H1 (cell line): ENCODE measurements at regions not wholly inside any gene's neighbourhood (a gene's known extent, or its start where the extent isn't known, plus 50 kb on each side); places are given as distances from the start of the nearest gene placed in this dataset.

Source experiments
- CTCF ChIA-PET: fragments of 300-600 bp; sonication (Branson Sonifier 250); formaldehyde crosslinking; loops from one replicate; lab custom pipeline; 2021; ENCODE audit not compliant: partially characterized antibody; lab: Charles Lee
- POLR2A ChIA-PET: fragments of 300-600 bp; sonication (Branson Sonifier 250); formaldehyde crosslinking; loops from one replicate; lab custom pipeline; 2021; ENCODE audit warnings: inconsistent platforms; ENCODE audit not compliant: partially characterized antibody; lab: Charles Lee
- DNase-seq, 2 experiments: peaks; one replicate each; pipeline versions ENCODE4 v3.0.0 to v3.0.0-alpha.2; 2010 to 2022; ENCODE audit warnings: low spot score in 2 of 2, low read depth in 1 of 2, mixed read lengths in 1 of 2
- FAIRE-seq: peaks from 2 replicates; lab custom pipeline; 2011; peaks lifted over from hg19 to GRCh38; lab: Jason Lieb, UNC
- H2AFZ ChIP-seq: 2 replicates; pipeline ENCODE4 v1.8.1; 2012; ENCODE audit warnings: low read length, inconsistent platforms
- H2AK5ac ChIP-seq: 2 replicates; pipeline ENCODE4 v1.6.1; 2013; ENCODE audit warnings: low read depth, low read length
- H2BK120ac ChIP-seq: replicated peaks from 2 replicates; pipeline ENCODE3; 2013; ENCODE audit warnings: low read depth, low read length, inconsistent platforms
- H2BK12ac ChIP-seq: 2 replicates; pipeline ENCODE4 v1.6.1; 2013; ENCODE audit warnings: low read depth, low read length
- H2BK15ac ChIP-seq: 2 replicates; pipeline ENCODE4 v1.6.1; 2013; ENCODE audit warnings: low read length
- H2BK20ac ChIP-seq: 2 replicates; pipeline ENCODE4 v1.6.1; 2013; ENCODE audit warnings: low read length
- H2BK5ac ChIP-seq: 2 replicates; pipeline ENCODE4 v1.6.1; 2013; ENCODE audit warnings: low read depth, low read length
- H3K14ac ChIP-seq: 2 replicates; pipeline ENCODE4 v1.6.1; 2013; ENCODE audit warnings: inconsistent platforms; ENCODE audit not compliant: insufficient read length
- H3K18ac ChIP-seq: 2 replicates; pipeline ENCODE4 v1.6.1; 2013; ENCODE audit warnings: low read length; ENCODE audit errors: extremely low read depth
- H3K23ac ChIP-seq: 2 replicates; pipeline ENCODE4 v1.6.1; 2013; ENCODE audit warnings: inconsistent platforms; ENCODE audit not compliant: insufficient read length
- H3K23me2 ChIP-seq: 2 replicates; pipeline ENCODE4 v1.6.1; 2013; ENCODE audit warnings: low read depth, low read length
- H3K27ac ChIP-seq: 2 replicates; pipeline ENCODE4 v1.6.1; 2011; ENCODE audit warnings: low read depth, low read length, inconsistent platforms
- H3K27me3 ChIP-seq, 4 experiments: replicated peaks in 1 of 4; 1 replicate in 1 of 4; 2 replicates in 3 of 4; pipeline versions ENCODE4 v1.6.1 to v1.8.1; 2011 to 2013; ENCODE audit warnings: low read length in 3 of 4, mild to moderate bottlenecking in 3 of 4, inconsistent platforms in 2 of 4, mixed read lengths in 2 of 4, moderate library complexity in 1 of 4; ENCODE audit not compliant: control insufficient read depth in 3 of 4, insufficient read depth in 3 of 4; ENCODE audit errors: extremely low read depth in 1 of 4
- H3K36me3 ChIP-seq, 4 experiments: 2 replicates each; pipeline versions ENCODE4 v1.6.1 to v1.8.1; 2011 to 2013; ENCODE audit warnings: mild to moderate bottlenecking in 4 of 4, low read length in 3 of 4, moderate library complexity in 2 of 4, control low read depth in 1 of 4, inconsistent platforms in 1 of 4; ENCODE audit not compliant: insufficient read depth in 4 of 4, control insufficient read depth in 2 of 4
- H3K4ac ChIP-seq: replicated peaks from 2 replicates; pipeline ENCODE3; 2013; ENCODE audit warnings: low read length, low read depth, mixed read lengths, inconsistent platforms; ENCODE audit not compliant: insufficient read length
- H3K4me1 ChIP-seq, 4 experiments: replicated peaks in 1 of 4; 1 replicate in 1 of 4; 2 replicates in 3 of 4; pipeline versions ENCODE4 v1.6.1 to v1.8.1; 2011 to 2013; ENCODE audit warnings: low read length in 3 of 4, inconsistent platforms in 2 of 4, mixed read lengths in 1 of 4; ENCODE audit not compliant: insufficient read depth in 4 of 4, control insufficient read depth in 3 of 4
- H3K4me2 ChIP-seq, 2 experiments: 2 replicates each; pipeline versions ENCODE4 v1.6.1 to v1.8.1; 2011 to 2013; ENCODE audit warnings: low read depth in 2 of 2, low read length in 2 of 2, control low read depth in 1 of 2, inconsistent platforms in 1 of 2, mild to moderate bottlenecking in 1 of 2; ENCODE audit not compliant: insufficient read depth in 1 of 2
- H3K4me3 ChIP-seq, 4 experiments: fragments of 200-600, 300-600 bp in 1 of 4; sonication (generic), shearing (Covaris generic), sonication (Bioruptor Twin) in 1 of 4; 2 replicates each; pipeline versions ENCODE4 v1.5.1 to v1.8.1; 2011 to 2016; ENCODE audit warnings: low read length in 4 of 4, low read depth in 3 of 4, control low read depth in 2 of 4, inconsistent platforms in 2 of 4, mild to moderate bottlenecking in 2 of 4, mixed read lengths in 1 of 4, moderate library complexity in 1 of 4; ENCODE audit not compliant: insufficient read depth in 2 of 4; ENCODE audit errors: extremely low read depth in 1 of 4
- H3K56ac ChIP-seq: replicated peaks from 2 replicates; pipeline ENCODE3; 2013; ENCODE audit warnings: low read depth, mild to moderate bottlenecking, mixed read lengths, low read length, inconsistent platforms; ENCODE audit not compliant: insufficient read length
- H3K79me1 ChIP-seq: 2 replicates; pipeline ENCODE4 v1.6.1; 2013; ENCODE audit warnings: low read depth, low read length, control low read depth
- H3K79me2 ChIP-seq, 2 experiments: 2 replicates each; pipeline versions ENCODE4 v1.6.1 to v1.8.1; 2012 to 2013; ENCODE audit warnings: low read length in 2 of 2, mild to moderate bottlenecking in 2 of 2, inconsistent platforms in 1 of 2; ENCODE audit not compliant: insufficient read depth in 2 of 2, control insufficient read depth in 1 of 2
- H3K9ac ChIP-seq, 4 experiments: replicated peaks in 1 of 4; 1 replicate in 1 of 4; 2 replicates in 3 of 4; pipeline versions ENCODE4 v1.6.1 to v1.8.1; 2011 to 2013; ENCODE audit warnings: low read depth in 3 of 4, low read length in 3 of 4, control low read depth in 2 of 4, mild to moderate bottlenecking in 2 of 4, moderate library complexity in 2 of 4, inconsistent platforms in 1 of 4; ENCODE audit errors: extremely low read depth in 1 of 4
- H3K9me3 ChIP-seq, 2 experiments: 2 replicates each; pipeline versions ENCODE4 v1.6.1 to v1.8.1; 2012 to 2013; ENCODE audit warnings: mild to moderate bottlenecking in 2 of 2, moderate library complexity in 2 of 2, control low read depth in 1 of 2, inconsistent platforms in 1 of 2, low read depth in 1 of 2, low read length in 1 of 2, mixed read lengths in 1 of 2; ENCODE audit not compliant: insufficient read depth in 2 of 2
- H4K20me1 ChIP-seq, 2 experiments: replicated peaks in 1 of 2; 2 replicates each; pipeline versions ENCODE3 to v1.8.1; 2011 to 2013; ENCODE audit warnings: inconsistent platforms in 2 of 2, low read length in 2 of 2, mild to moderate bottlenecking in 1 of 2; ENCODE audit not compliant: insufficient read depth in 2 of 2, control insufficient read depth in 1 of 2
- H4K5ac ChIP-seq: 2 replicates; pipeline ENCODE4 v1.6.1; 2013; ENCODE audit warnings: low read length, low read depth, mixed read lengths, inconsistent platforms; ENCODE audit not compliant: insufficient read length
- H4K8ac ChIP-seq: 2 replicates; pipeline ENCODE4 v1.8.0; 2013; ENCODE audit warnings: mild to moderate bottlenecking, moderate library complexity, low read length, inconsistent platforms; ENCODE audit not compliant: insufficient read depth; ENCODE audit errors: extremely low read depth
- H4K91ac ChIP-seq: replicated peaks from 2 replicates; pipeline ENCODE3; 2013; ENCODE audit warnings: low read length, mixed read lengths, inconsistent platforms; ENCODE audit not compliant: insufficient read length
- ATF3 ChIP-seq: IDR thresholded peaks from 2 replicates; pipeline ENCODE4 v1.6.1; 2011; ENCODE audit warnings: low read depth, mild to moderate bottlenecking, low read length; ENCODE audit not compliant: insufficient read depth
- BACH1 ChIP-seq: IDR thresholded peaks from 2 replicates; pipeline ENCODE4 v1.6.1; 2012; ENCODE audit warnings: low read length, improper control_type of control experiment
- CEBPB ChIP-seq: IDR thresholded peaks from 2 replicates; pipeline ENCODE4 v1.6.1; 2012; ENCODE audit warnings: low read depth, low read length
- CHD1 ChIP-seq: IDR thresholded peaks from 2 replicates; pipeline ENCODE4 v1.6.1; 2012; ENCODE audit warnings: low read depth, low read length, improper control_type of control experiment
- EZH2 ChIP-seq: fragments of 200-600 bp; sonication (generic); IDR thresholded peaks from 2 replicates; pipeline ENCODE4 v1.7.1; 2012; ENCODE audit warnings: low read depth, mild to moderate bottlenecking, moderate library complexity, low read length, inconsistent platforms; ENCODE audit not compliant: severe bottlenecking
- GABPA ChIP-seq: IDR thresholded peaks from 2 replicates; pipeline ENCODE4 v1.6.1; 2011; ENCODE audit warnings: mild to moderate bottlenecking, low read length, moderate library complexity, borderline replicate concordance; ENCODE audit not compliant: insufficient read depth
- GTF2F1 ChIP-seq: IDR thresholded peaks from 2 replicates; pipeline ENCODE4 v1.6.1; 2012; ENCODE audit warnings: low read depth, low read length, improper control_type of control experiment, borderline replicate concordance
- KDM1A ChIP-seq: fragments of 200-600, 300-600 bp; sonication (generic); IDR thresholded peaks from 2 replicates; pipeline ENCODE4 v1.7.1; 2016; ENCODE audit warnings: mild to moderate bottlenecking, low read length, borderline replicate concordance
- RNF2 ChIP-seq: fragments of 200-900, 300-1000 bp; sonication (generic); IDR thresholded peaks from 2 replicates; pipeline ENCODE4 v1.7.1; 2016; ENCODE audit warnings: borderline replicate concordance, low read depth, mild to moderate bottlenecking, antibody characterized with exemption, low read length; ENCODE audit not compliant: poor library complexity, severe bottlenecking; ENCODE audit errors: missing control alignments
- SIN3A ChIP-seq, 2 experiments: IDR thresholded peaks in 1 of 2; conservative IDR thresholded peaks in 1 of 2; 2 replicates each; pipeline ENCODE4 v1.6.1; 2011 to 2012; ENCODE audit warnings: low read length in 2 of 2, improper control_type of control experiment in 1 of 2, low read depth in 1 of 2, mild to moderate bottlenecking in 1 of 2
- SP4 ChIP-seq: IDR thresholded peaks from 2 replicates; pipeline ENCODE4 v1.6.1; 2012; ENCODE audit warnings: low read length, inconsistent platforms
- TBP ChIP-seq: IDR thresholded peaks from 2 replicates; pipeline ENCODE4 v1.6.1; 2011; ENCODE audit warnings: low read depth, low read length, improper control_type of control experiment
- TCF12 ChIP-seq: IDR thresholded peaks from 2 replicates; pipeline ENCODE4 v1.6.1; 2011; ENCODE audit warnings: low read depth, mild to moderate bottlenecking, low read length
- WGBS, 2 experiments: shearing (Covaris generic) in 1 of 2; methylation state at CpG; one replicate each; pipeline versions ENCODE4 v1.1.6 to v1.1.7; 2013 to 2015; ENCODE audit warnings: low lambda C conversion rate in 2 of 2, mixed read lengths in 2 of 2, inconsistent platforms in 1 of 2, low coverage in 1 of 2, missing lambda C conversion rate in 1 of 2; ENCODE audit not compliant: insufficient replicate concordance in 2 of 2, insufficient coverage in 1 of 2, insufficient read length in 1 of 2; ENCODE audit errors: extremely low coverage in 1 of 2, missing lambda C conversion rate in 1 of 2; 5-methylcytosine and 5-hydroxymethylcytosine counted together

GRCh38 chr2:100677611-100678185 lies 114.9 kb downstream of the PDCL3 start:
- POLR2A ChIA-PET = interaction anchor here (0.8 kb wide), 1 partner anchor 11 kb away, joined by 3 read pairs; no protein-coding TSS in a partner anchor
- Histone ChIP-seq H3K18ac (no peak overlapping the region), H3K23me2 (no peaks in the 10 kb centered on the region), H3K27me3 (no peaks in the 10 kb centered on the region), H3K4me2 (no peak overlapping the region), H3K56ac (no peak overlapping the region), H3K79me1 (no peaks in the 10 kb centered on the region), H3K27ac (no peak overlapping the region), H4K8ac (no peak overlapping the region), H4K20me1 (no peaks in the 10 kb centered on the region), H3K36me3 (no peaks in the 10 kb centered on the region), H2BK5ac (no peak overlapping the region), H3K79me2 (no peaks in the 10 kb centered on the region), H3K4me1 (no peaks in the 10 kb centered on the region; a peak in 1 of 7 replicates), H4K5ac (no peak overlapping the region), H3K14ac (no peak overlapping the region), H2AFZ (no peak overlapping the region), H3K4me3 (no peak overlapping the region), H3K23ac (no peak overlapping the region), H2BK12ac (no peak overlapping the region), H2AK5ac (no peak overlapping the region), H3K4ac (no peak overlapping the region), H2BK15ac (no peak overlapping the region), H2BK20ac (no peak overlapping the region), H2BK120ac (no peak overlapping the region), H4K91ac (no peak overlapping the region), H3K9me3 (no peaks in the 10 kb centered on the region), H3K9ac (no peak overlapping the region)
- no peak for TF ChIP-seq TCF12
- TF ChIP-seq SP4 = no peak
- TF ChIP-seq KDM1A = no peak
- no peak for TF ChIP-seq BACH1
- TF ChIP-seq TBP = no peak
- no peak for TF ChIP-seq ATF3
- no peak for TF ChIP-seq GABPA
- TF ChIP-seq CHD1 = no peak
- TF ChIP-seq RNF2 = no peak
- TF ChIP-seq SIN3A (conservative IDR thresholded peaks at IDR 0.05 in 1 of 2, IDR thresholded peaks at IDR 0.05 in 1 of 2; ENCODE audit: low read depth in 1 of 2, low read length in 2 of 2) = no peak
- TF ChIP-seq CEBPB = no peak
- TF ChIP-seq GTF2F1 = no peak
- no peak for TF ChIP-seq EZH2
- DNase-seq = no peak
- no peak for FAIRE-seq
- WGBS, 2 experiments = 92% methylated on average over 11 of the region's 11 CpGs; no CpG with 5 or more reads in 1 of the 2 experiments
- CTCF ChIA-PET = no interaction called here
